Thoracic aorta (tissue), 2 donors: ENCODE measurements at regions not wholly inside any gene's neighbourhood (a gene's known extent, or its start where the extent isn't known, plus 50 kb on each side); places are given as distances from the start of the nearest gene placed in this dataset.

Source experiments
- ATAC-seq: fragments of 150-250 bp; one replicate; pipeline ENCODE4 v1.8.0; 2017; ENCODE audit warnings: low read depth; ENCODE audit not compliant: insufficient number of reproducible peaks, low FRiP score
- DNase-seq: peaks from one replicate; pipeline ENCODE4 v3.0.0-alpha.2; 2020; ENCODE audit warnings: low spot score
- H3K27ac ChIP-seq, 2 donors: fragments of 200-600 bp; sonication (generic); 1 replicate in 1 of 2; 2 replicates in 1 of 2; pipeline ENCODE4 v1.5.1; 2016; ENCODE audit warnings: mild to moderate bottlenecking in 2 of 2, moderate library complexity in 2 of 2
- H3K27me3 ChIP-seq: fragments of 200-600 bp; sonication (generic); replicated peaks from 2 replicates; pipeline ENCODE4 v1.6.0; 2016; ENCODE audit warnings: mild to moderate bottlenecking; ENCODE audit not compliant: insufficient read depth
- H3K36me3 ChIP-seq: fragments of 200-600 bp; sonication (generic); one replicate; pipeline ENCODE4 v1.5.1; 2016
- H3K4me1 ChIP-seq, 2 donors: fragments of 200-600 bp; sonication (generic); 1 replicate in 1 of 2; 2 replicates in 1 of 2; pipeline versions ENCODE4 v1.5.1 to v1.6.0; 2016; ENCODE audit warnings: low read depth in 2 of 2, mild to moderate bottlenecking in 1 of 2; ENCODE audit not compliant: control insufficient read depth in 1 of 2
- H3K4me3 ChIP-seq: fragments of 200-600 bp; sonication (generic); 2 replicates; pipeline ENCODE4 v1.5.1; 2016; ENCODE audit warnings: mild to moderate bottlenecking
- H3K9me3 ChIP-seq: fragments of 200-600 bp; sonication (generic); 2 replicates; pipeline ENCODE4 v1.5.1; 2016
- TF ChIP-seq, protein P1 (sequence below): fragments of 200-600 bp; sonication (generic); IDR thresholded peaks from one replicate; pipeline ENCODE4 v1.5.1; 2019; ENCODE audit warnings: antibody characterized with exemption

DNA sequence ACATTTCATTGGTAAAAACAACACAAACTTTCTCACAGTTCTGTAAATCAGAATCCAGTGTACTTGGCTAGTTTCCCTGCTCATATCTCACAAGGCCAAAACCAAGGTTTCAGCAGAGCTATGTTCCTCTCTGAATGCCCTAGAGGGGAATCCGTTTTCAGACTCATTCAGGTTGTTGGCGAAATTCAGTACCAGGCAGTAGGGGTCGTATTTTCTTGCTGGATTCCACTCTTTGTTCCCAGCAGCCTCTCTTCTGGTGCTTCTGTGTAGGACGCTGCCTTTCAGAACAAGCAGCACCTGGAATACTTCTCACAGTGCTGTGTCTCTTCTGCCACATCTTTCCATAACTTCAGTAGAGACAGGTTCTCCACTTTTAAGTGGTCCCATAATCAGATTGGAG is 351.9 kb downstream of the PCDH18 start:
- no peaks in the 10 kb centered on the region for H3K27me3 ChIP-seq
- TF ChIP-seq, protein P1, sequence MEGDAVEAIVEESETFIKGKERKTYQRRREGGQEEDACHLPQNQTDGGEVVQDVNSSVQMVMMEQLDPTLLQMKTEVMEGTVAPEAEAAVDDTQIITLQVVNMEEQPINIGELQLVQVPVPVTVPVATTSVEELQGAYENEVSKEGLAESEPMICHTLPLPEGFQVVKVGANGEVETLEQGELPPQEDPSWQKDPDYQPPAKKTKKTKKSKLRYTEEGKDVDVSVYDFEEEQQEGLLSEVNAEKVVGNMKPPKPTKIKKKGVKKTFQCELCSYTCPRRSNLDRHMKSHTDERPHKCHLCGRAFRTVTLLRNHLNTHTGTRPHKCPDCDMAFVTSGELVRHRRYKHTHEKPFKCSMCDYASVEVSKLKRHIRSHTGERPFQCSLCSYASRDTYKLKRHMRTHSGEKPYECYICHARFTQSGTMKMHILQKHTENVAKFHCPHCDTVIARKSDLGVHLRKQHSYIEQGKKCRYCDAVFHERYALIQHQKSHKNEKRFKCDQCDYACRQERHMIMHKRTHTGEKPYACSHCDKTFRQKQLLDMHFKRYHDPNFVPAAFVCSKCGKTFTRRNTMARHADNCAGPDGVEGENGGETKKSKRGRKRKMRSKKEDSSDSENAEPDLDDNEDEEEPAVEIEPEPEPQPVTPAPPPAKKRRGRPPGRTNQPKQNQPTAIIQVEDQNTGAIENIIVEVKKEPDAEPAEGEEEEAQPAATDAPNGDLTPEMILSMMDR: no peak
- H3K36me3 ChIP-seq: no peaks in the 10 kb centered on the region
- no peaks in the 10 kb centered on the region for H3K9me3 ChIP-seq
- no peak overlapping the region for H3K27ac ChIP-seq
- H3K4me1 ChIP-seq: no peaks in the 10 kb centered on the region
- DNase-seq (no peak), ATAC-seq (no peak)
- H3K4me3 ChIP-seq: no peak overlapping the region

DNA sequence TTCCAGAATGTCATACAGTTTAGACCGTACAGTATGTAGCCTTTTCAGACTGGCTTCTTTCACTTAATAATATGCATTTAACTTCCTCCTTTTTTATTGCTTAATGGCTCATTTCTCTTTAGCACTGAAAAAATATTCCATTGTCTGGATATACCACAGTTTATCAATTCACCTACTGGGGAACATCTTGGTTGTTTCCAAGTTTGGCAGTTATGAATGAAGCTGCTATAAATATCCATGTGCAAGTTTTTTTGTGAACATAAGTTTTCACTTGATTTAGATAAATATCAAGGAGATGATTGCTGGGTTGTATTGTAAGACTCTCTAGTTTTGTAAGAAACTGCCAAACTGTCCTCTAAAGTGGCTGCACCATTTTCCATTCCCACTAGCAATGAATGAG is 375.5 kb downstream of the PCDH18 start:
- Histone ChIP-seq H3K4me3 (no peak overlapping the region), H3K4me1 (no peaks in the 10 kb centered on the region), H3K27ac (no peak overlapping the region), H3K27me3 (no peaks in the 10 kb centered on the region), H3K36me3 (no peaks in the 10 kb centered on the region), H3K9me3 (no peaks in the 10 kb centered on the region)
- TF ChIP-seq, protein P1: no peak
- no peak for DNase-seq
- ATAC-seq: no peak

DNA sequence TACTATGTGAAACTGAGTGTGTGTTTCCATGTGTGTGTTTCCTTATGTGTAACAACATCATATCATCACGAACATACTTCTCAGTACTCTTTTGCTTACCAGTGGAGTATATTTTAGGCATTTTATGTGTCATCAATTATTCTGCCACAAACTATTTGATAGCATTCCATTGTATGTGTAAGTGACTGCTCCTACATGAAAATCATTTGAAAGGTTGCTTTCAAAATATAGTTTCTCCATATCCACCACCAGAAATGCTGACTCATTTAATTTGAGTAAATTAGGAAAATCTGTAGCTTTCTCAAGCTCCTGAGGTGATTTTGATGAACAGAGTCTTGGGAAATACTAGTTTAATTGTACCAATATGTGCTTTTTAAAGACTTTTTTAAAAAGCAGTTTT is 376.2 kb downstream of the PCDH18 start:
- Histone ChIP-seq H3K27ac (no peak overlapping the region), H3K9me3 (no peaks in the 10 kb centered on the region), H3K27me3 (no peaks in the 10 kb centered on the region), H3K4me3 (no peak overlapping the region), H3K36me3 (no peaks in the 10 kb centered on the region), H3K4me1 (no peaks in the 10 kb centered on the region)
- TF ChIP-seq, protein P1: no peak
- no peak for ATAC-seq
- DNase-seq: no peak

DNA sequence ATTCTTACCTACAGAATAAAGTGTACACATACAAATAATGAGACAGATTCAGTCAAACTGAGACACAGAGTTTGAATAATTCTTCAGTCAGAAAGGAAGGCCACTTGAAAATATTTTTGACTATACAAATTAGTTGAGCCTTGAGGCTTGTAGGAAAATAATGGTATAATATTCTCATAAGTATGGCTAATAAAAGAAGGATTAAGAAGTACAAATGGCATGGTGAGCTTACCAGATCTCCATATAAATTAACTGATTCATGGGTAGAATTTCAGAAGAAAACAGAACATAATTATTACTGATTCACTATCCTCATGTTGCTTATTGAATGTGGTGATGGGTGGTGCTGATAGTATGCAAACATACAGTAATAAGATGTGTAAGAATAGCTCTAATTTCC is 401.1 kb downstream of the PCDH18 start:
- ATAC-seq: no peak
- no peaks in the 10 kb centered on the region for H3K27me3 ChIP-seq
- H3K27ac ChIP-seq: no peak overlapping the region
- H3K4me3 ChIP-seq: no peak overlapping the region
- H3K36me3 ChIP-seq: no peaks in the 10 kb centered on the region
- H3K4me1 ChIP-seq: no peaks in the 10 kb centered on the region
- DNase-seq: no peak
- no peaks in the 10 kb centered on the region for H3K9me3 ChIP-seq
- TF ChIP-seq, protein P1: no peak

DNA sequence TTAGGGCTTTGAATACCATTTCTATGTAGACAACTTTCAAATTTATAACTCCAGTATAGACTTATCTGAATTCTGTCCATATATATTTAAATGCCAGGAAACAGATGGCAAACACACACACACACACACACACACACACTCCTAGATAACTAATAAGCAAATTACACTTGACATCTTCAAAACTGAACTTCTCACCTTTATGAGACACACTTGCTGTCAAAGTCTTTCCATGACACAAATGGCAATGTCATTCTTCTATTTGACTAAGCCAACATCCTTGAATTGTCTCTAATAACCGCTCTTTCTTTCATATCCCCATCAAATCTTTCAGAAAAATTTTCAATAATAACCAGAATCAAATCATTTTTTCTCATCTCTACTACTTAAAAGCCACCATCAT is 402.4 kb downstream of the PCDH18 start:
- H3K27ac ChIP-seq: no peak overlapping the region
- DNase-seq: no peak
- no peaks in the 10 kb centered on the region for H3K4me1 ChIP-seq
- no peaks in the 10 kb centered on the region for H3K36me3 ChIP-seq
- no peak for ATAC-seq
- no peaks in the 10 kb centered on the region for H3K9me3 ChIP-seq
- H3K27me3 ChIP-seq: no peaks in the 10 kb centered on the region
- H3K4me3 ChIP-seq: no peak overlapping the region
- TF ChIP-seq, protein P1: no peak
